H9 (cell line): ENCODE measurements at regions not wholly inside any gene's neighbourhood (a gene's known extent, or its start where the extent isn't known, plus 50 kb on each side); places are given as distances from the start of the nearest gene placed in this dataset.

Experiments used
- DNase-seq: peaks from one replicate; pipeline ENCODE4 v3.0.0-alpha.2; 2017
- H2AFZ ChIP-seq: one replicate; pipeline ENCODE4 v1.6.1; 2013; ENCODE audit warnings: mild to moderate bottlenecking, low read length, control low read depth, moderate library complexity
- H2AK5ac ChIP-seq: 2 replicates; pipeline ENCODE4 v1.6.1; 2013; ENCODE audit warnings: low read length, control low read depth, mixed read lengths; ENCODE audit not compliant: insufficient read length
- H2BK120ac ChIP-seq: one replicate; pipeline ENCODE4 v1.6.1; 2013; ENCODE audit warnings: low read depth, mild to moderate bottlenecking, low read length, control low read depth, inconsistent platforms; ENCODE audit not compliant: poor library complexity, severe bottlenecking
- H2BK12ac ChIP-seq: 2 replicates; pipeline ENCODE4 v1.6.1; 2013; ENCODE audit warnings: low read length, control low read depth, mixed read lengths, low read depth; ENCODE audit not compliant: insufficient read length
- H2BK15ac ChIP-seq: 2 replicates; pipeline ENCODE4 v1.6.1; 2013; ENCODE audit warnings: low read depth, low read length, control low read depth
- H2BK20ac ChIP-seq: one replicate; pipeline ENCODE4 v1.6.1; 2013; ENCODE audit warnings: low read depth, mild to moderate bottlenecking, low read length, control low read depth, inconsistent platforms; ENCODE audit not compliant: poor library complexity, severe bottlenecking
- H2BK5ac ChIP-seq: 2 replicates; pipeline ENCODE4 v1.6.1; 2013; ENCODE audit warnings: low read length, control low read depth, mixed read lengths; ENCODE audit not compliant: insufficient read length
- H3K14ac ChIP-seq: 2 replicates; pipeline ENCODE4 v1.6.1; 2013; ENCODE audit warnings: low read length, control low read depth; ENCODE audit not compliant: insufficient read depth
- H3K18ac ChIP-seq: 2 replicates; pipeline ENCODE4 v1.6.1; 2013; ENCODE audit warnings: low read depth, mild to moderate bottlenecking, mixed read lengths, low read length, control low read depth; ENCODE audit not compliant: insufficient read length
- H3K23ac ChIP-seq: 2 replicates; pipeline ENCODE4 v1.6.1; 2013; ENCODE audit warnings: low read length, control low read depth, mixed read lengths, low read depth; ENCODE audit not compliant: insufficient read length
- H3K23me2 ChIP-seq: 2 replicates; pipeline ENCODE4 v1.6.1; 2013; ENCODE audit warnings: low read depth, mild to moderate bottlenecking, mixed read lengths, low read length, control low read depth; ENCODE audit not compliant: insufficient read length, poor library complexity, severe bottlenecking
- H3K27ac ChIP-seq: 2 replicates; pipeline ENCODE4 v1.5.1; 2013; ENCODE audit warnings: low read length, control low read depth, mixed read lengths, low read depth; ENCODE audit not compliant: insufficient read length
- H3K27me3 ChIP-seq: 2 replicates; pipeline ENCODE4 v1.6.1; 2013; ENCODE audit warnings: low read length, control low read depth, inconsistent platforms; ENCODE audit not compliant: insufficient read depth
- H3K4ac ChIP-seq: 2 replicates; pipeline ENCODE4 v1.6.1; 2013; ENCODE audit warnings: low read depth, mild to moderate bottlenecking, control low read depth, inconsistent platforms, low read length, moderate library complexity
- H3K4me1 ChIP-seq: 2 replicates; pipeline ENCODE4 v1.6.1; 2013; ENCODE audit warnings: low read length, control low read depth, inconsistent platforms; ENCODE audit not compliant: insufficient read depth
- H3K4me2 ChIP-seq: 2 replicates; pipeline ENCODE4 v1.6.1; 2013; ENCODE audit warnings: low read length, control low read depth, mixed read lengths; ENCODE audit not compliant: insufficient read length, insufficient read depth
- H3K56ac ChIP-seq: 2 replicates; pipeline ENCODE4 v1.6.1; 2013; ENCODE audit warnings: low read depth, mild to moderate bottlenecking, mixed read lengths, low read length, control low read depth; ENCODE audit not compliant: insufficient read length
- H3K79me1 ChIP-seq: 2 replicates; pipeline ENCODE4 v1.6.1; 2013; ENCODE audit warnings: low read depth, mild to moderate bottlenecking, moderate library complexity, low read length, control low read depth, inconsistent platforms; ENCODE audit not compliant: insufficient read depth, poor library complexity, severe bottlenecking
- H3K79me2 ChIP-seq: 2 replicates; pipeline ENCODE4 v1.6.1; 2013; ENCODE audit warnings: low read length, control low read depth, inconsistent platforms; ENCODE audit not compliant: insufficient read depth
- H3K9ac ChIP-seq: 2 replicates; pipeline ENCODE4 v1.6.1; 2013; ENCODE audit warnings: low read length, control low read depth, mixed read lengths; ENCODE audit not compliant: insufficient read length; ENCODE audit errors: extremely low read depth
- H3K9me3 ChIP-seq: one replicate; pipeline ENCODE4 v1.6.1; 2013; ENCODE audit warnings: low read depth, low read length, inconsistent platforms; ENCODE audit not compliant: control insufficient read depth
- H3T11ph ChIP-seq: one replicate; pipeline ENCODE4 v1.6.1; 2013; ENCODE audit warnings: mild to moderate bottlenecking, low read length, control low read depth, inconsistent platforms
- H4K20me1 ChIP-seq: one replicate; pipeline ENCODE4 v1.6.1; 2013; ENCODE audit not compliant: control insufficient read depth, insufficient read length, insufficient read depth
- H4K5ac ChIP-seq: 2 replicates; pipeline ENCODE4 v1.6.1; 2013; ENCODE audit warnings: low read depth, mild to moderate bottlenecking, mixed read lengths, low read length, control low read depth; ENCODE audit not compliant: insufficient read length
- H4K8ac ChIP-seq: replicated peaks from 2 replicates; pipeline ENCODE4 v1.6.1; 2013; ENCODE audit warnings: low read length, control low read depth, mixed read lengths, low read depth; ENCODE audit not compliant: insufficient read length
- H4K91ac ChIP-seq: 2 replicates; pipeline ENCODE4 v1.6.1; 2013; ENCODE audit warnings: low read depth, mild to moderate bottlenecking, moderate library complexity, mixed read lengths, low read length, control low read depth; ENCODE audit not compliant: insufficient read length
- H3K27ac Mint-ChIP-seq, 3 experiments: 2 replicates in 2 of 3; 3 replicates in 1 of 3; pipeline ENCODE4 v1.8.0; 2020 to 2021; ENCODE audit warnings: mixed read lengths in 3 of 3, mild to moderate bottlenecking in 1 of 3, moderate library complexity in 1 of 3
- H3K27me3 Mint-ChIP-seq: 2 replicates; pipeline ENCODE4 v1.8.0; 2021; ENCODE audit warnings: low read depth, mild to moderate bottlenecking, moderate library complexity, mixed read lengths
- H3K36me3 Mint-ChIP-seq, 3 experiments: 2 replicates in 2 of 3; 3 replicates in 1 of 3; pipeline ENCODE4 v1.8.0; 2020 to 2021; ENCODE audit warnings: low read depth in 3 of 3, mixed read lengths in 3 of 3; ENCODE audit not compliant: insufficient read depth in 1 of 3
- H3K4me1 Mint-ChIP-seq, 2 experiments: 2 replicates each; pipeline ENCODE4 v1.8.0; 2020; ENCODE audit warnings: mixed read lengths in 2 of 2
- H3K4me3 Mint-ChIP-seq, 2 experiments: 2 replicates in 1 of 2; 3 replicates in 1 of 2; pipeline ENCODE4 v1.8.0; 2020 to 2021; ENCODE audit warnings: mild to moderate bottlenecking in 2 of 2, mixed read lengths in 2 of 2, moderate library complexity in 1 of 2
- H3K9me3 Mint-ChIP-seq, 2 experiments: 2 replicates in 1 of 2; 3 replicates in 1 of 2; pipeline ENCODE4 v1.8.0; 2020; ENCODE audit warnings: mild to moderate bottlenecking in 2 of 2, mixed read lengths in 2 of 2, moderate library complexity in 1 of 2
- WGBS: extraction: QIAGEN DNeasy Blood & Tissue Kit; methylation state at CpG from one replicate; pipeline ENCODE4 v1.1.7; 2013; ENCODE audit warnings: missing lambda C conversion rate, low lambda C conversion rate, mixed read lengths; ENCODE audit not compliant: insufficient read length; ENCODE audit errors: extremely low coverage; 5-methylcytosine and 5-hydroxymethylcytosine counted together
- TF ChIP-seq, protein P1 (sequence below): fragments of 200-600 bp; sonication (generic); conservative IDR thresholded peaks from 3 replicates; pipeline ENCODE4 v1.8.0; 2021; ENCODE audit warnings: antibody characterized with exemption, mild to moderate bottlenecking

DNA sequence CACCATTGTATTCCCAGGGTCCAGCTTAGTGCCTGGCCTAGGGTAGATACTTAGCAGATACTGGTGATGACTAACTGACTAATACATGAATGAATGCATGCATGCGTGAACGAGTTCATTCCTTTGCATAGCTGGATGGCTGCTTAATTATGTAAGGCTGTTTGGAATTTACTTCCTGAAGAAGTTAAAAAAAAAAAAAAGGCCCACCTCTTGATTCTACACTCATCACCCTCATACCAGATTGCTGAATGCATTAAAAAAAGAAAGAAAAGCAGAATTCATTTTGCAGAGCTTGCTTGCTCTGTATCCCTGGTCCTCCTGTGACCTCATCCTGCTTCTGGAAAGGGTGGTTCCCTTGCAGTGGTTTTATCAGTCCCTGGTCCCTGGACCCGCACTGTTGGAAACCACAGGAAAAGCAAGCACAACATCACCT, 277.6 kb upstream of the CFAP20DC start:
- no peaks in the 10 kb centered on the region; a peak in 1 of 5 replicates for H3K9me3 Mint-ChIP-seq
- no peak overlapping the region for H3K27ac ChIP-seq
- H3K27me3 Mint-ChIP-seq: no peaks in the 10 kb centered on the region
- no peak overlapping the region for H3K23ac ChIP-seq
- H2BK12ac ChIP-seq: no peak overlapping the region
- no peak overlapping the region for H3K9ac ChIP-seq
- H2AFZ ChIP-seq: no peak overlapping the region
- H3K4ac ChIP-seq: no peak overlapping the region
- H3K79me1 ChIP-seq: no peaks in the 10 kb centered on the region
- no peaks in the 10 kb centered on the region; a peak in 1 of 7 replicates for H3K36me3 Mint-ChIP-seq
- no peaks in the 10 kb centered on the region for H4K20me1 ChIP-seq
- H3K79me2 ChIP-seq: no peaks in the 10 kb centered on the region
- H2BK20ac ChIP-seq: no peak overlapping the region
- no peak overlapping the region for H2BK15ac ChIP-seq
- H4K91ac ChIP-seq: no peak overlapping the region
- H3K4me1 Mint-ChIP-seq: peaks cover 5 to 6% of the 10 kb centered on the region in 2 experiments; a peak in 3 of 4 replicates
- no peak overlapping the region for H3K4me2 ChIP-seq
- no peak overlapping the region for H2BK5ac ChIP-seq
- no peak overlapping the region for H3K14ac ChIP-seq
- H3K4me3 Mint-ChIP-seq: no peak overlapping the region
- H4K8ac ChIP-seq: no peak overlapping the region
- H3K18ac ChIP-seq: no peak overlapping the region
- no peaks in the 10 kb centered on the region for H3K23me2 ChIP-seq
- no CpG with 5 or more reads among the region's 3 CpGs for WGBS
- no peak overlapping the region for H3T11ph ChIP-seq
- H3K56ac ChIP-seq: no peak overlapping the region
- no peak overlapping the region for H2AK5ac ChIP-seq
- no peak overlapping the region for H4K5ac ChIP-seq
- TF ChIP-seq, protein P1, sequence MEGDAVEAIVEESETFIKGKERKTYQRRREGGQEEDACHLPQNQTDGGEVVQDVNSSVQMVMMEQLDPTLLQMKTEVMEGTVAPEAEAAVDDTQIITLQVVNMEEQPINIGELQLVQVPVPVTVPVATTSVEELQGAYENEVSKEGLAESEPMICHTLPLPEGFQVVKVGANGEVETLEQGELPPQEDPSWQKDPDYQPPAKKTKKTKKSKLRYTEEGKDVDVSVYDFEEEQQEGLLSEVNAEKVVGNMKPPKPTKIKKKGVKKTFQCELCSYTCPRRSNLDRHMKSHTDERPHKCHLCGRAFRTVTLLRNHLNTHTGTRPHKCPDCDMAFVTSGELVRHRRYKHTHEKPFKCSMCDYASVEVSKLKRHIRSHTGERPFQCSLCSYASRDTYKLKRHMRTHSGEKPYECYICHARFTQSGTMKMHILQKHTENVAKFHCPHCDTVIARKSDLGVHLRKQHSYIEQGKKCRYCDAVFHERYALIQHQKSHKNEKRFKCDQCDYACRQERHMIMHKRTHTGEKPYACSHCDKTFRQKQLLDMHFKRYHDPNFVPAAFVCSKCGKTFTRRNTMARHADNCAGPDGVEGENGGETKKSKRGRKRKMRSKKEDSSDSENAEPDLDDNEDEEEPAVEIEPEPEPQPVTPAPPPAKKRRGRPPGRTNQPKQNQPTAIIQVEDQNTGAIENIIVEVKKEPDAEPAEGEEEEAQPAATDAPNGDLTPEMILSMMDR: no peak
- no peak overlapping the region for H2BK120ac ChIP-seq
- H3K4me1 ChIP-seq: peaks cover 2% of the 10 kb centered on the region; the same call in 1 of the 2 replicates
- H3K27ac Mint-ChIP-seq: no peak overlapping the region
- H3K27me3 ChIP-seq: no peaks in the 10 kb centered on the region
- H3K9me3 ChIP-seq: no peaks in the 10 kb centered on the region
- DNase-seq: no peak
